ENCODE measurements at regions not wholly inside any gene's neighbourhood (a gene's known extent, or its start where the extent isn't known, plus 50 kb on each side); places are given as distances from the start of the nearest gene placed in this dataset.

GRCh38 chr5:172530406-172530805, 76.1 kb upstream of the SH3PXD2B start:
- CTCF ChIA-PET, result no interaction called here
- Histone ChIP-seq H3K36me3 (ENCODE audit: control insufficient read depth, insufficient read depth, low read length) (no peaks in the 10 kb centered on the region), H3K4me1 (ENCODE audit: control insufficient read depth, insufficient read depth, low read length) (peaks cover 7% of the 10 kb centered on the region; the same call in 1 of the 2 replicates), H3K9me3 (ENCODE audit: control insufficient read depth, insufficient read depth, low read depth, low read length) (no peaks in the 10 kb centered on the region), H3K27me3 (ENCODE audit: control insufficient read depth, insufficient read depth, low read length) (no peaks in the 10 kb centered on the region), H3K4me3 (ENCODE audit: low read depth in 2 of 2, low read length in 2 of 2) (no peak overlapping the region), H3K27ac (ENCODE audit: low read length) (no peak overlapping the region)
- no peak for ATAC-seq
- in situ Hi-C loops (cut with HindIII; ENCODE audit: low pct_unique_long_range_greater_than_20kb, low sequenced_read_pairs), result no loop called here
- TF ChIP-seq POLR2AphosphoS5 (IDR thresholded peaks at IDR 0.05; ENCODE audit: low read depth, low read length) (no peak), REST (IDR thresholded peaks at IDR 0.05; ENCODE audit: insufficient read depth in 1 of 2, low read depth in 2 of 2, low read length in 1 of 2) (no peak), TCF7L2 (IDR thresholded peaks at IDR 0.05; ENCODE audit: low read depth, low read length) (no peak), CTCF (IDR thresholded peaks at IDR 0.05) (no peak), SIN3A (IDR thresholded peaks at IDR 0.05; ENCODE audit: borderline replicate concordance, insufficient read depth, low read depth, low read length) (no peak)
- intact Hi-C loops (cut with micrococcal nuclease; ENCODE audit: unreplicated experiment), result no loop called here
- BruUV-seq (replicated peaks), result no TSS peak
- DNase-seq (ENCODE audit: low read depth, low spot score), result no peak
- POLR2A ChIA-PET, result no interaction called here

GRCh38 chr5:172529896-172530295, 75.6 kb upstream of the SH3PXD2B start:
- no peak overlapping the region for H3K4me3 ChIP-seq (ENCODE audit: low read depth in 2 of 2, low read length in 2 of 2)
- no peak overlapping the region for H3K27ac ChIP-seq (ENCODE audit: low read length)
- ChIA-PET POLR2A (no interaction called here), CTCF (no interaction called here)
- DNase-seq (ENCODE audit: low read depth, low spot score) (no peak), ATAC-seq (no peak)
- H3K36me3 ChIP-seq (ENCODE audit: control insufficient read depth, insufficient read depth, low read length), result no peaks in the 10 kb centered on the region
- peaks cover 7% of the 10 kb centered on the region; the same call in 1 of the 2 replicates for H3K4me1 ChIP-seq (ENCODE audit: control insufficient read depth, insufficient read depth, low read length)
- no peak for TF ChIP-seq SIN3A (IDR thresholded peaks at IDR 0.05; ENCODE audit: borderline replicate concordance, insufficient read depth, low read depth, low read length)
- no peak for TF ChIP-seq TCF7L2 (IDR thresholded peaks at IDR 0.05; ENCODE audit: low read depth, low read length)
- TF ChIP-seq REST (IDR thresholded peaks at IDR 0.05; ENCODE audit: insufficient read depth in 1 of 2, low read depth in 2 of 2, low read length in 1 of 2), result no peak
- no peak for TF ChIP-seq CTCF (IDR thresholded peaks at IDR 0.05)
- no peak for TF ChIP-seq POLR2AphosphoS5 (IDR thresholded peaks at IDR 0.05; ENCODE audit: low read depth, low read length)
- intact Hi-C loops (cut with micrococcal nuclease; ENCODE audit: unreplicated experiment), result no loop called here
- in situ Hi-C loops (cut with HindIII; ENCODE audit: low pct_unique_long_range_greater_than_20kb, low sequenced_read_pairs), result no loop called here
- no TSS peak for BruUV-seq (replicated peaks)
- H3K9me3 ChIP-seq (ENCODE audit: control insufficient read depth, insufficient read depth, low read depth, low read length), result no peaks in the 10 kb centered on the region
- no peaks in the 10 kb centered on the region for H3K27me3 ChIP-seq (ENCODE audit: control insufficient read depth, insufficient read depth, low read length)

Data from Panc1 (cell line).